ENCODE measurements at regions not wholly inside any gene's neighbourhood (a gene's known extent, or its start where the extent isn't known, plus 50 kb on each side); places are given as distances from the start of the nearest gene placed in this dataset.

GRCh38 chr21:31450980-31451379 is 106.9 kb upstream of the TIAM1 start:
- H3K27ac ChIP-seq (ENCODE audit: low read depth, low read length), result no peak overlapping the region
- H3K4me1 ChIP-seq (ENCODE audit: control insufficient read depth in 2 of 2, insufficient read depth in 2 of 2, low read length in 2 of 2), result peaks cover 14 to 15% of the 10 kb centered on the region in 2 donors
- Mint-ChIP-seq H3K36me3 (peaks cover 0 to 28% (median 12%) of the 10 kb centered on the region in 5 donors), H3K4me1 (peaks cover 20 to 32% (median 22%) of the 10 kb centered on the region in 7 donors), H3K4me3 (no peak overlapping the region), H3K27me3 (peaks cover 0 to 10% (median 0%) of the 10 kb centered on the region in 5 donors), H3K27ac (no peak overlapping the region), H3K9me3 (peaks cover 0 to 9% (median 3%) of the 10 kb centered on the region in 11 donors)
- ATAC-seq (no peak), DNase-seq (no peak)
- H3K27me3 ChIP-seq (ENCODE audit: control insufficient read depth in 2 of 2, insufficient read depth in 2 of 2, low read length in 2 of 2), result no peaks in the 10 kb centered on the region
- H3K36me3 ChIP-seq (ENCODE audit: control insufficient read depth in 2 of 3, insufficient read depth in 3 of 3, low read length in 3 of 3), result no peaks in the 10 kb centered on the region
- no peaks in the 10 kb centered on the region for H3K9me3 ChIP-seq (ENCODE audit: control insufficient read depth in 2 of 3, low read length in 3 of 3)
- intact Hi-C loops (cut with micrococcal nuclease), result no loop called here
- H3K4me3 ChIP-seq (ENCODE audit: low read length), result no peak overlapping the region
- ChIA-PET POLR2A (no interaction called here), CTCF (no interaction called here)

- Histone ChIP-seq H3K27ac (ENCODE audit: low read depth, low read length) (no peak overlapping the region), H3K4me1 (ENCODE audit: control insufficient read depth in 2 of 2, insufficient read depth in 2 of 2, low read length in 2 of 2) (peaks cover 14 to 22% of the 10 kb centered on the region in 2 donors), H3K9me3 (ENCODE audit: control insufficient read depth in 2 of 3, low read length in 3 of 3) (no peaks in the 10 kb centered on the region), H3K4me3 (ENCODE audit: low read length) (no peak overlapping the region), H3K27me3 (ENCODE audit: control insufficient read depth in 2 of 2, insufficient read depth in 2 of 2, low read length in 2 of 2) (no peaks in the 10 kb centered on the region), H3K36me3 (ENCODE audit: control insufficient read depth in 2 of 3, insufficient read depth in 3 of 3, low read length in 3 of 3) (no peaks in the 10 kb centered on the region)
- POLR2A ChIA-PET, result no interaction called here
- intact Hi-C loops (cut with micrococcal nuclease), result loop anchor here in 1 of 2 donors (5.0 kb wide), 2 partner anchors 53 to 98 kb away; no protein-coding TSS in a partner anchor
- no peak for ATAC-seq
- Mint-ChIP-seq H3K27ac (no peak overlapping the region), H3K4me1 (peaks cover 20 to 38% (median 31%) of the 10 kb centered on the region in 7 donors), H3K4me3 (no peak overlapping the region), H3K9me3 (peaks cover 0 to 9% (median 3%) of the 10 kb centered on the region in 11 donors), H3K36me3 (peaks cover 0 to 31% (median 12%) of the 10 kb centered on the region in 5 donors), H3K27me3 (peaks cover 0 to 4% (median 0%) of the 10 kb centered on the region in 5 donors)
- CTCF ChIA-PET, result no interaction called here
- no peak for DNase-seq
Observed at GRCh38 chr21:31449921-31450535, 106.0 kb upstream of the TIAM1 start.

- no peak overlapping the region for H3K4me3 Mint-ChIP-seq
- H3K27ac Mint-ChIP-seq, result no peak overlapping the region
- Histone ChIP-seq H3K27ac (ENCODE audit: low read depth, low read length) (no peak overlapping the region), H3K4me3 (ENCODE audit: low read length) (no peak overlapping the region), H3K9me3 (ENCODE audit: control insufficient read depth in 2 of 3, low read length in 3 of 3) (no peaks in the 10 kb centered on the region), H3K27me3 (ENCODE audit: control insufficient read depth in 2 of 2, insufficient read depth in 2 of 2, low read length in 2 of 2) (no peaks in the 10 kb centered on the region), H3K36me3 (ENCODE audit: control insufficient read depth in 2 of 3, insufficient read depth in 3 of 3, low read length in 3 of 3) (no peaks in the 10 kb centered on the region), H3K4me1 (ENCODE audit: control insufficient read depth in 2 of 2, insufficient read depth in 2 of 2, low read length in 2 of 2) (peaks cover 14 to 22% of the 10 kb centered on the region in 2 donors)
- peaks cover 0 to under 1% (median 0%) of the 10 kb centered on the region in 5 donors for H3K27me3 Mint-ChIP-seq
- H3K36me3 Mint-ChIP-seq, result peaks cover 0 to 30% (median 7%) of the 10 kb centered on the region in 5 donors
- ATAC-seq (peak; percentile 14), DNase-seq (no peak)
- intact Hi-C loops (cut with micrococcal nuclease), result loop anchor here in 1 of 2 donors (5.0 kb wide), 2 partner anchors 51 to 96 kb away; no protein-coding TSS in a partner anchor
- H3K9me3 Mint-ChIP-seq, result peaks cover 0 to 6% (median 0%) of the 10 kb centered on the region in 11 donors
- peaks cover 26 to 47% (median 45%) of the 10 kb centered on the region in 7 donors for H3K4me1 Mint-ChIP-seq
- POLR2A ChIA-PET, result no interaction called here
- CTCF ChIA-PET, result no interaction called here
Observed at GRCh38 chr21:31448496-31448895, 104.4 kb upstream of the TIAM1 start.

- Histone ChIP-seq H3K9me3 (ENCODE audit: control insufficient read depth in 2 of 3, low read length in 3 of 3) (no peaks in the 10 kb centered on the region), H3K27ac (ENCODE audit: low read depth, low read length) (no peak overlapping the region), H3K4me1 (ENCODE audit: control insufficient read depth in 2 of 2, insufficient read depth in 2 of 2, low read length in 2 of 2) (peaks cover 14 to 22% of the 10 kb centered on the region in 2 donors), H3K36me3 (ENCODE audit: control insufficient read depth in 2 of 3, insufficient read depth in 3 of 3, low read length in 3 of 3) (no peaks in the 10 kb centered on the region), H3K27me3 (ENCODE audit: control insufficient read depth in 2 of 2, insufficient read depth in 2 of 2, low read length in 2 of 2) (no peaks in the 10 kb centered on the region), H3K4me3 (ENCODE audit: low read length) (no peak overlapping the region)
- peaks cover 0 to 6% (median 0%) of the 10 kb centered on the region in 11 donors for H3K9me3 Mint-ChIP-seq
- peaks cover 0 to 32% (median 5%) of the 10 kb centered on the region in 5 donors for H3K36me3 Mint-ChIP-seq
- POLR2A ChIA-PET, result interaction anchor here (1.5 kb wide), 1 partner anchor 288 kb away, joined by 3 read pairs; no protein-coding TSS in a partner anchor
- peaks cover 0 to 7% (median 0%) of the 10 kb centered on the region in 5 donors for H3K27me3 Mint-ChIP-seq
- peak overlapping the region in 4 of 9 donors; percentile 5 to 72 (median 38) for H3K27ac Mint-ChIP-seq
- DNase-seq (no peak), ATAC-seq (no peak)
- intact Hi-C loops (cut with micrococcal nuclease), result loop anchor here (2.0 to 5.0 kb wide), 3 partner anchors 50 to 111 kb away; no protein-coding TSS in a partner anchor
- peak overlapping the region in 4 of 10 donors; percentile 8 to 81 (median 26) for H3K4me3 Mint-ChIP-seq
- peaks cover 28 to 56% (median 46%) of the 10 kb centered on the region in 7 donors for H3K4me1 Mint-ChIP-seq
- CTCF ChIA-PET, result no interaction called here
Observed at GRCh38 chr21:31447505-31447904, 103.4 kb upstream of the TIAM1 start.

GRCh38 chr21:31446226-31446855 is 102.3 kb upstream of the TIAM1 start:
- H3K36me3 Mint-ChIP-seq, result peaks cover 0 to 35% (median 2%) of the 10 kb centered on the region in 5 donors
- ATAC-seq (peak; percentile 86), DNase-seq (peak in 7 of 9 donors; percentile 12 to 66 (median 55))
- peaks cover 26 to 58% (median 41%) of the 10 kb centered on the region in 7 donors for H3K4me1 Mint-ChIP-seq
- peaks cover 0 to 12% (median 4%) of the 10 kb centered on the region in 11 donors for H3K9me3 Mint-ChIP-seq
- intact Hi-C loops (cut with micrococcal nuclease), result loop anchor here (1.0 to 5.0 kb wide), 5 partner anchors 48 to 112 kb away; no protein-coding TSS in a partner anchor
- H3K27me3 Mint-ChIP-seq, result peaks cover 0 to 7% (median 0%) of the 10 kb centered on the region in 5 donors
- H3K4me3 ChIP-seq (ENCODE audit: low read length), result peak overlapping the region; percentile 38
- no peaks in the 10 kb centered on the region for H3K36me3 ChIP-seq (ENCODE audit: control insufficient read depth in 2 of 3, insufficient read depth in 3 of 3, low read length in 3 of 3)
- peak overlapping the region; percentile 4 to 92 (median 33) for H3K27ac Mint-ChIP-seq
- ChIA-PET CTCF (no interaction called here), POLR2A (interaction anchor here (0.7 to 1.5 kb wide), 2 partner anchors 24 to 287 kb away, joined by 3 read pairs; no protein-coding TSS in a partner anchor)
- no peaks in the 10 kb centered on the region for H3K27me3 ChIP-seq (ENCODE audit: control insufficient read depth in 2 of 2, insufficient read depth in 2 of 2, low read length in 2 of 2)
- peaks cover 14 to 22% of the 10 kb centered on the region in 2 donors for H3K4me1 ChIP-seq (ENCODE audit: control insufficient read depth in 2 of 2, insufficient read depth in 2 of 2, low read length in 2 of 2)
- peaks cover under 1 to 4% (median 2%) of the 10 kb centered on the region in 3 experiments for H3K9me3 ChIP-seq (ENCODE audit: control insufficient read depth in 2 of 3, low read length in 3 of 3)
- peak overlapping the region; percentile 38 to 86 (median 74) for H3K4me3 Mint-ChIP-seq
- no peak overlapping the region for H3K27ac ChIP-seq (ENCODE audit: low read depth, low read length)

- no peak for ATAC-seq
- H3K27me3 Mint-ChIP-seq, result peaks cover 0 to 7% (median 0%) of the 10 kb centered on the region in 5 donors
- intact Hi-C loops (cut with micrococcal nuclease), result loop anchor here in 1 of 2 donors (5.0 kb wide), 2 partner anchors 48 to 93 kb away; no protein-coding TSS in a partner anchor
- H3K36me3 Mint-ChIP-seq, result peaks cover 0 to 44% (median 3%) of the 10 kb centered on the region in 5 donors
- peaks cover 23 to 58% (median 41%) of the 10 kb centered on the region in 7 donors for H3K4me1 Mint-ChIP-seq
- no peaks in the 10 kb centered on the region for H3K36me3 ChIP-seq (ENCODE audit: control insufficient read depth in 2 of 3, insufficient read depth in 3 of 3, low read length in 3 of 3)
- ChIA-PET CTCF (no interaction called here), POLR2A (no interaction called here)
- peak overlapping the region in 5 of 9 donors; percentile 41 to 86 (median 60) for H3K27ac Mint-ChIP-seq
- H3K4me1 ChIP-seq (ENCODE audit: control insufficient read depth in 2 of 2, insufficient read depth in 2 of 2, low read length in 2 of 2), result peaks cover 14 to 22% of the 10 kb centered on the region in 2 donors
- peaks cover 0 to 24% (median 7%) of the 10 kb centered on the region in 11 donors for H3K9me3 Mint-ChIP-seq
- H3K4me3 ChIP-seq (ENCODE audit: low read length), result no peak overlapping the region
- peaks cover 6 to 12% (median 7%) of the 10 kb centered on the region in 3 experiments for H3K9me3 ChIP-seq (ENCODE audit: control insufficient read depth in 2 of 3, low read length in 3 of 3)
- no peak for DNase-seq
- peak overlapping the region in 8 of 10 donors; percentile 15 to 81 (median 62) for H3K4me3 Mint-ChIP-seq
- H3K27me3 ChIP-seq (ENCODE audit: control insufficient read depth in 2 of 2, insufficient read depth in 2 of 2, low read length in 2 of 2), result no peaks in the 10 kb centered on the region
- H3K27ac ChIP-seq (ENCODE audit: low read depth, low read length), result no peak overlapping the region
Observed at GRCh38 chr21:31445137-31445536, 101.1 kb upstream of the TIAM1 start.
